ENCODE measurements at regions not wholly inside any gene's neighbourhood (a gene's known extent, or its start where the extent isn't known, plus 50 kb on each side); places are given as distances from the start of the nearest gene placed in this dataset.

GRCh38 chr1:244241438-244241837, 190.4 kb downstream of the ZBTB18 start:
- intact Hi-C loops (cut with micrococcal nuclease): no loop called here
- no peak for TF ChIP-seq CTCF (IDR thresholded peaks at IDR 0.05)
- H3K4me3 ChIP-seq (replicated peaks in 1 of 3; ENCODE audit: low read depth in 2 of 3, low read length in 3 of 3): no peak overlapping the region
- no peak overlapping the region for H3K9ac ChIP-seq (ENCODE audit: insufficient read depth, low read length, poor library complexity, severe bottlenecking)
- WGBS (ENCODE audit: insufficient coverage): 100% methylated on average over 3 of the region's 4 CpGs
- H3K4me1 ChIP-seq (ENCODE audit: control insufficient read depth in 1 of 2, insufficient read depth in 2 of 2, low read length in 2 of 2): peaks cover 12 to 16% of the 10 kb centered on the region in 2 donors
- no peak overlapping the region for H3K4me2 ChIP-seq (replicated peaks; ENCODE audit: extremely low read depth, low read length, poor library complexity, severe bottlenecking)
- Mint-ChIP-seq H3K4me1 (peaks cover 21% of the 10 kb centered on the region), H3K27ac (no peak overlapping the region), H3K27me3 (ENCODE audit: low read depth in 3 of 3) (peaks cover 0 to 8% (median 2%) of the 10 kb centered on the region in 3 donors), H3K9me3 (peaks cover 0 to 2% (median 0%) of the 10 kb centered on the region in 7 donors), H3K36me3 (no peaks in the 10 kb centered on the region), H3K4me3 (no peak overlapping the region)
- no peaks in the 10 kb centered on the region for H4K20me1 ChIP-seq (ENCODE audit: insufficient read depth, low read length)
- H2AFZ ChIP-seq (ENCODE audit: insufficient read depth, low read depth, low read length, poor library complexity, severe bottlenecking): no peak overlapping the region
- H3K27ac ChIP-seq (ENCODE audit: low read depth in 1 of 2, low read length in 2 of 2): no peak overlapping the region
- H3K9me3 ChIP-seq (replicated peaks in 1 of 2; ENCODE audit: control insufficient read depth in 1 of 2, insufficient read depth in 1 of 2, low read length in 2 of 2): no peaks in the 10 kb centered on the region
- H3K79me2 ChIP-seq (ENCODE audit: insufficient read depth, low read length): no peaks in the 10 kb centered on the region
- DNase-seq: no peak
- H3K27me3 ChIP-seq (ENCODE audit: control insufficient read depth in 2 of 2, insufficient read depth in 2 of 2, low read length in 2 of 2): no peaks in the 10 kb centered on the region
- H3K36me3 ChIP-seq (replicated peaks in 1 of 2; ENCODE audit: control insufficient read depth in 1 of 2, insufficient read depth in 2 of 2, low read length in 2 of 2): no peaks in the 10 kb centered on the region

- Mint-ChIP-seq H3K9me3 (peaks cover 0 to 2% (median 0%) of the 10 kb centered on the region in 7 donors), H3K4me1 (peaks cover 15% of the 10 kb centered on the region), H3K36me3 (no peaks in the 10 kb centered on the region), H3K27ac (peak overlapping the region in 1 of 7 donors; percentile 36), H3K27me3 (ENCODE audit: low read depth in 3 of 3) (peaks cover 0 to 8% (median 2%) of the 10 kb centered on the region in 3 donors), H3K4me3 (no peak overlapping the region)
- DNase-seq: no peak
- intact Hi-C loops (cut with micrococcal nuclease): no loop called here
- Histone ChIP-seq H3K4me2 (replicated peaks; ENCODE audit: extremely low read depth, low read length, poor library complexity, severe bottlenecking) (no peak overlapping the region), H3K79me2 (ENCODE audit: insufficient read depth, low read length) (no peaks in the 10 kb centered on the region), H4K20me1 (ENCODE audit: insufficient read depth, low read length) (no peaks in the 10 kb centered on the region), H3K4me3 (replicated peaks in 1 of 3; ENCODE audit: low read depth in 2 of 3, low read length in 3 of 3) (no peak overlapping the region), H2AFZ (ENCODE audit: insufficient read depth, low read depth, low read length, poor library complexity, severe bottlenecking) (no peak overlapping the region), H3K9ac (ENCODE audit: insufficient read depth, low read length, poor library complexity, severe bottlenecking) (no peak overlapping the region), H3K27me3 (ENCODE audit: control insufficient read depth in 2 of 2, insufficient read depth in 2 of 2, low read length in 2 of 2) (no peaks in the 10 kb centered on the region), H3K4me1 (ENCODE audit: control insufficient read depth in 1 of 2, insufficient read depth in 2 of 2, low read length in 2 of 2) (peaks cover 8 to 12% of the 10 kb centered on the region in 2 donors), H3K36me3 (replicated peaks in 1 of 2; ENCODE audit: control insufficient read depth in 1 of 2, insufficient read depth in 2 of 2, low read length in 2 of 2) (no peaks in the 10 kb centered on the region), H3K27ac (ENCODE audit: low read depth in 1 of 2, low read length in 2 of 2) (no peak overlapping the region), H3K9me3 (replicated peaks in 1 of 2; ENCODE audit: control insufficient read depth in 1 of 2, insufficient read depth in 1 of 2, low read length in 2 of 2) (no peaks in the 10 kb centered on the region)
- no peak for TF ChIP-seq CTCF (IDR thresholded peaks at IDR 0.05)
- no CpG with 5 or more reads among the region's 5 CpGs for WGBS (ENCODE audit: insufficient coverage)
Measured at GRCh38 chr1:244242446-244242845, 191.4 kb downstream of the ZBTB18 start.

All from CD14-positive monocyte (primary cell).